NCI-H345 (cell line): ENCODE measurements at regions not wholly inside any gene's neighbourhood (a gene's known extent, or its start where the extent isn't known, plus 50 kb on each side); places are given as distances from the start of the nearest gene placed in this dataset.

ENCODE experiments used
- DNase-seq: peaks from one replicate; lab custom pipeline; 2025; lab: John Stamatoyannopoulos, UW

- no peak for DNase-seq
Observed at GRCh38 chr1:244196571-244197285, 145.6 kb downstream of the ZBTB18 start.

GRCh38 chr1:244197851-244198375, 146.8 kb downstream of the ZBTB18 start:
- DNase-seq: no peak

- no peak for DNase-seq
Observed at GRCh38 chr1:244199902-244200301, 148.8 kb downstream of the ZBTB18 start.

- DNase-seq: no peak
Observed at GRCh38 chr1:244200596-244200995, 149.5 kb downstream of the ZBTB18 start.

- no peak for DNase-seq
Observed at GRCh38 chr1:244201750-244202149, 150.7 kb downstream of the ZBTB18 start.

GRCh38 chr1:244204004-244204403, 152.9 kb downstream of the ZBTB18 start:
- no peak for DNase-seq

- no peak for DNase-seq
Observed at GRCh38 chr1:244205171-244205570, 154.1 kb downstream of the ZBTB18 start.

- no peak for DNase-seq
Observed at GRCh38 chr1:244205906-244206305, 154.8 kb downstream of the ZBTB18 start.

- no peak for DNase-seq
Observed at GRCh38 chr1:244207042-244207934, 156.2 kb downstream of the ZBTB18 start.

- no peak for DNase-seq
Observed at GRCh38 chr1:244207935-244208244, 156.8 kb downstream of the ZBTB18 start.

GRCh38 chr1:244209955-244210354, 158.9 kb downstream of the ZBTB18 start:
- DNase-seq: no peak

- no peak for DNase-seq
Observed at GRCh38 chr1:244210884-244211558, 159.9 kb downstream of the ZBTB18 start.

GRCh38 chr1:244211559-244211944, 160.5 kb downstream of the ZBTB18 start:
- DNase-seq: no peak

GRCh38 chr1:244212219-244212618, 161.1 kb downstream of the ZBTB18 start:
- no peak for DNase-seq

GRCh38 chr1:244212797-244213475, 161.9 kb downstream of the ZBTB18 start:
- DNase-seq: no peak

- no peak for DNase-seq
Observed at GRCh38 chr1:244214009-244214967, 163.2 kb downstream of the ZBTB18 start.

- DNase-seq: no peak
Observed at GRCh38 chr1:244216836-244217235, 165.8 kb downstream of the ZBTB18 start.

GRCh38 chr1:244217711-244218110, 166.6 kb downstream of the ZBTB18 start:
- no peak for DNase-seq

GRCh38 chr1:244218220-244218619, 167.1 kb downstream of the ZBTB18 start:
- no peak for DNase-seq

GRCh38 chr1:244219149-244219548, 168.1 kb downstream of the ZBTB18 start:
- DNase-seq: no peak

GRCh38 chr1:244219802-244220201, 168.7 kb downstream of the ZBTB18 start:
- DNase-seq: no peak
